Upper lobe of right lung (tissue), 1 donor: ENCODE measurements at regions not wholly inside any gene's neighbourhood (a gene's known extent, or its start where the extent isn't known, plus 50 kb on each side); places are given as distances from the start of the nearest gene placed in this dataset.

ENCODE experiments used
- ATAC-seq: fragments of 200-7000 bp; cut with Tn5 transposase; one replicate; pipeline ENCODE4 v1.9.1; 2020; ENCODE audit warnings: mild to moderate bottlenecking, moderate library complexity
- DNase-seq: peaks from one replicate; pipeline ENCODE4 v3.0.0-alpha.2; 2020
- H3K27ac ChIP-seq: fragments of 200-600 bp; one replicate; pipeline ENCODE4 v1.8.0; 2022
- H3K27me3 ChIP-seq: fragments of 200-600 bp; one replicate; pipeline ENCODE4 v1.8.0; 2022; ENCODE audit warnings: mild to moderate bottlenecking
- H3K36me3 ChIP-seq: fragments of 200-600 bp; one replicate; pipeline ENCODE4 v1.8.0; 2022
- H3K4me1 ChIP-seq: fragments of 200-600 bp; one replicate; pipeline ENCODE4 v1.8.0; 2022
- H3K4me3 ChIP-seq: fragments of 200-600 bp; one replicate; pipeline ENCODE4 v1.8.0; 2022; ENCODE audit warnings: mild to moderate bottlenecking
- H3K9me3 ChIP-seq: fragments of 200-600 bp; one replicate; pipeline ENCODE4 v1.8.0; 2022
- intact Hi-C: fragments of 100-400 bp; cut with DNase I; formaldehyde crosslinking; loops from one replicate; pipeline ENCODE4 v1.11.0; 2022
- TF ChIP-seq, protein P1 (sequence below): fragments of 200-600 bp; IDR thresholded peaks from one replicate; pipeline ENCODE4 v1.8.0; 2022; ENCODE audit warnings: antibody characterized with exemption
- donor health status: DM: no; HTN: yes; CAD: no; lungs with severe emphysema.

DNA sequence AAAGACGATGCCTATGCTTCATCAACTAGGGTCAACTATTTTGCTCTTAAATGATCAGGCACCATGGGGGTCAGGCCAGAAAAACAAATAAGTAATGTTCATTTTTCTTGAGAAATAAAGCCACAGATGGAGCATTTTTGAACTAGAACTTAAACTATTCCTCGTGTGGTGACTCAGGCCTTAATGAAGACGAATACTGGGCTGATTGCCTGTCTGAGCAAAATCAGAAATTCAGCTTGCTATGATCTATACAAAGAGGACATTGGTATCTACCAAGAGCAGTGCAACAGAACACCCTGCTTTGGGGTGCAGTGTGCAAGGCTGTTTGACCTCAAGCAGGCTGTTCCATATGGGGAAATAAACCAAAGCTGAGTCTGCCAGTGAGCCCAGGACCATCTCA is 176.0 kb downstream of the NRP2 start:
- TF ChIP-seq, protein P1, sequence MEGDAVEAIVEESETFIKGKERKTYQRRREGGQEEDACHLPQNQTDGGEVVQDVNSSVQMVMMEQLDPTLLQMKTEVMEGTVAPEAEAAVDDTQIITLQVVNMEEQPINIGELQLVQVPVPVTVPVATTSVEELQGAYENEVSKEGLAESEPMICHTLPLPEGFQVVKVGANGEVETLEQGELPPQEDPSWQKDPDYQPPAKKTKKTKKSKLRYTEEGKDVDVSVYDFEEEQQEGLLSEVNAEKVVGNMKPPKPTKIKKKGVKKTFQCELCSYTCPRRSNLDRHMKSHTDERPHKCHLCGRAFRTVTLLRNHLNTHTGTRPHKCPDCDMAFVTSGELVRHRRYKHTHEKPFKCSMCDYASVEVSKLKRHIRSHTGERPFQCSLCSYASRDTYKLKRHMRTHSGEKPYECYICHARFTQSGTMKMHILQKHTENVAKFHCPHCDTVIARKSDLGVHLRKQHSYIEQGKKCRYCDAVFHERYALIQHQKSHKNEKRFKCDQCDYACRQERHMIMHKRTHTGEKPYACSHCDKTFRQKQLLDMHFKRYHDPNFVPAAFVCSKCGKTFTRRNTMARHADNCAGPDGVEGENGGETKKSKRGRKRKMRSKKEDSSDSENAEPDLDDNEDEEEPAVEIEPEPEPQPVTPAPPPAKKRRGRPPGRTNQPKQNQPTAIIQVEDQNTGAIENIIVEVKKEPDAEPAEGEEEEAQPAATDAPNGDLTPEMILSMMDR, result no peak
- H3K4me1 ChIP-seq, result no peaks in the 10 kb centered on the region
- no peaks in the 10 kb centered on the region for H3K9me3 ChIP-seq
- H3K27ac ChIP-seq, result no peak overlapping the region
- intact Hi-C loops, result no loop called here
- no peak for DNase-seq
- H3K4me3 ChIP-seq, result no peak overlapping the region
- H3K27me3 ChIP-seq, result no peaks in the 10 kb centered on the region
- H3K36me3 ChIP-seq, result no peaks in the 10 kb centered on the region
- no peak for ATAC-seq

GRCh38 chr2:205857520-205858237 is 175.4 kb downstream of the NRP2 start:
- DNase-seq, result no peak
- no peak overlapping the region for H3K4me3 ChIP-seq
- intact Hi-C loops, result no loop called here
- H3K27ac ChIP-seq, result no peak overlapping the region
- ATAC-seq, result no peak
- no peaks in the 10 kb centered on the region for H3K9me3 ChIP-seq
- H3K4me1 ChIP-seq, result no peaks in the 10 kb centered on the region
- H3K27me3 ChIP-seq, result no peaks in the 10 kb centered on the region
- TF ChIP-seq, protein P1, result no peak
- no peaks in the 10 kb centered on the region for H3K36me3 ChIP-seq

DNA sequence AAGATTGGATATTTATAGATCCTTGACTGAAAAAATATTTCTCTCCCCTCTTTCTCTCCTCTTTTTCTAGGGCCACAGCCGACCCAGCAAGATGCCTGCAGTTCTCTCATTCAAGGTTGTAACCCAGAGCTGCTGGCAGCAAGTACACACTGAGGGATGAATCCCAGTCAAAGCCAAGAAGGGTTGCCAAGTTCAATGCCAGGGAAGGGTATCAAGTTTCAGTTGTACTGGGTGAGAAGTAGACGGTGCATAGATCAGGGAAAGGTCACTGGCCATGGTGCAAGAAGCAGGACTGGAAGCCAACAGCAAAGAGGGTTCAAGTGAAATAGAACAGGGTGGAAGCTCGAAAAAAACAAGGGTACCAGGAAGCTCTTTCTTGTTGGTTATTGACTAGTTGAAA is 170.2 kb downstream of the NRP2 start:
- no peak overlapping the region for H3K27ac ChIP-seq
- no peaks in the 10 kb centered on the region for H3K27me3 ChIP-seq
- H3K4me3 ChIP-seq, result no peak overlapping the region
- DNase-seq (no peak), ATAC-seq (no peak)
- H3K4me1 ChIP-seq, result no peaks in the 10 kb centered on the region
- TF ChIP-seq, protein P1, result no peak
- H3K36me3 ChIP-seq, result no peaks in the 10 kb centered on the region
- intact Hi-C loops, result no loop called here
- no peaks in the 10 kb centered on the region for H3K9me3 ChIP-seq

- intact Hi-C loops, result no loop called here
- TF ChIP-seq, protein P1, result no peak
- Histone ChIP-seq H3K9me3 (no peaks in the 10 kb centered on the region), H3K36me3 (no peaks in the 10 kb centered on the region), H3K4me1 (no peaks in the 10 kb centered on the region), H3K4me3 (no peak overlapping the region), H3K27me3 (no peaks in the 10 kb centered on the region), H3K27ac (no peak overlapping the region)
- DNase-seq (no peak), ATAC-seq (peak; percentile 29)
These were observed 168.3 kb downstream of the NRP2 start for GRCh38 chr2:205850611-205851010.

DNA sequence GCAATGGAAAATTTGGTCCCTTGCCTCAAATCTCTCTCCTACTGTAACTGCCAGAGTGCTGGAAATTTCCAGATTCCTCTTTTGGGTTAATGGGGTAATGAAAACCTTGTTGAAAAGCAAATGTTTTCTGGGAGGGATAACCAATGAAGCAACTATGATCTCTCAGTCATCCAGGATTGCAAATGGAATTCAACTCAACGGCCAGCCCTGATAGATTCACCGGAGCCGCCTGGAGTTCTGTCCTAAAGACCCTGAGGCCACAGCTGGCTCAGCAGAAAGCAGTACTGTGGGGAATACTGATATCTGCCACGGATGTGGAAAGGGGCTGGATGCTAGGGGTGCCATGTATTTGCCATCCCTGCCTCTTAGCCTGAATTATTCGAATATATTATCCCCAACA is 167.8 kb downstream of the NRP2 start:
- intact Hi-C loops, result no loop called here
- H3K4me3 ChIP-seq, result no peak overlapping the region
- no peaks in the 10 kb centered on the region for H3K36me3 ChIP-seq
- ATAC-seq (peak; percentile 9), DNase-seq (no peak)
- no peak overlapping the region for H3K27ac ChIP-seq
- no peaks in the 10 kb centered on the region for H3K9me3 ChIP-seq
- H3K27me3 ChIP-seq, result no peaks in the 10 kb centered on the region
- TF ChIP-seq, protein P1, result no peak
- no peaks in the 10 kb centered on the region for H3K4me1 ChIP-seq

DNA sequence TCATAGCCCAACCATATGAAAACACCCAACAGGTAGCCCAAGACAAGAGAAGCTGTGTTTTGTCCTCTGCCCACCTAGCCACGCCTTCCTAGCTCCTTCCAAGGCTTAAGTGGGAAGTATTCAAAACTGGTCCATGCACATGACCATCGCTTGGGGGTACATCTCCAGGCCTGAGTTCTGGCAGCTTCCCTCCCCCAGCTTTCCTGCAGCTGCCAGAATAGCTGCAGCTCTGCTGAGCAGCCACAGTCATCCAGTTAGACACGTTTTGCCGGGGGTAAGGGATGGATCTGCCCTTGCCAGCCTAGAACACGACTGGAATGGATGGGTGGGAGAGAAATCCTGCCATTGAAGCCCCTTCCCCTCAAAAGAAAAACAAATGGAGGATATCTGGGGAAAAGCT is 166.8 kb downstream of the NRP2 start:
- TF ChIP-seq, protein P1, result no peak
- H3K36me3 ChIP-seq, result no peaks in the 10 kb centered on the region
- H3K4me1 ChIP-seq, result no peaks in the 10 kb centered on the region
- DNase-seq (no peak), ATAC-seq (no peak)
- H3K4me3 ChIP-seq, result no peak overlapping the region
- intact Hi-C loops, result no loop called here
- no peak overlapping the region for H3K27ac ChIP-seq
- H3K9me3 ChIP-seq, result no peaks in the 10 kb centered on the region
- H3K27me3 ChIP-seq, result no peaks in the 10 kb centered on the region
